CD14-positive monocyte (primary cell): ENCODE measurements at regions not wholly inside any gene's neighbourhood (a gene's known extent, or its start where the extent isn't known, plus 50 kb on each side); places are given as distances from the start of the nearest gene placed in this dataset.
A peak's percentile ranks its signal among the peaks of the same experiment; 100 is the strongest.

Experiments used
- DNase-seq, 3 donors: peaks; one replicate each; pipeline ENCODE4 v3.0.0-alpha.2; 2011 to 2022
- H2AFZ ChIP-seq: 2 replicates; pipeline ENCODE4 v1.6.0; 2012; ENCODE audit warnings: mild to moderate bottlenecking, low read depth, low read length, inconsistent platforms; ENCODE audit not compliant: insufficient read depth, poor library complexity, severe bottlenecking
- H3K27ac ChIP-seq, 2 donors: 1 replicate in 1 of 2; 2 replicates in 1 of 2; pipeline ENCODE4 v1.5.1; 2012 to 2013; ENCODE audit warnings: low read length in 2 of 2, control low read depth in 1 of 2, inconsistent platforms in 1 of 2, low read depth in 1 of 2, mild to moderate bottlenecking in 1 of 2
- H3K27me3 ChIP-seq, 2 donors: one replicate each; pipeline versions ENCODE4 v1.6.0 to v1.6.1; 2011 to 2013; ENCODE audit warnings: low read length in 2 of 2; ENCODE audit not compliant: control insufficient read depth in 2 of 2, insufficient read depth in 2 of 2
- H3K36me3 ChIP-seq, 2 donors: replicated peaks in 1 of 2; 1 replicate in 1 of 2; 2 replicates in 1 of 2; pipeline versions ENCODE4 v1.5.1 to v1.6.1; 2012 to 2013; ENCODE audit warnings: low read length in 2 of 2, control low read depth in 1 of 2, inconsistent platforms in 1 of 2, mild to moderate bottlenecking in 1 of 2; ENCODE audit not compliant: insufficient read depth in 2 of 2, control insufficient read depth in 1 of 2
- H3K4me1 ChIP-seq, 2 donors: 1 replicate in 1 of 2; 2 replicates in 1 of 2; pipeline versions ENCODE4 v1.5.1 to v1.6.1; 2012 to 2013; ENCODE audit warnings: low read length in 2 of 2, control low read depth in 1 of 2, inconsistent platforms in 1 of 2, mild to moderate bottlenecking in 1 of 2, moderate library complexity in 1 of 2; ENCODE audit not compliant: insufficient read depth in 2 of 2, control insufficient read depth in 1 of 2
- H3K4me2 ChIP-seq: replicated peaks from 2 replicates; pipeline ENCODE3; 2012; ENCODE audit warnings: low read length, moderate library complexity, mild to moderate bottlenecking; ENCODE audit not compliant: poor library complexity, severe bottlenecking; ENCODE audit errors: extremely low read depth
- H3K4me3 ChIP-seq, 3 experiments: fragments of 200-600 bp in 1 of 3; sonication (generic) in 1 of 3; replicated peaks in 1 of 3; 1 replicate in 2 of 3; 2 replicates in 1 of 3; pipeline ENCODE4 v1.5.1; 2011 to 2013; ENCODE audit warnings: low read length in 3 of 3, mild to moderate bottlenecking in 3 of 3, control low read depth in 2 of 3, low read depth in 2 of 3, inconsistent platforms in 1 of 3, moderate library complexity in 1 of 3
- H3K79me2 ChIP-seq: 2 replicates; pipeline ENCODE4 v1.6.0; 2012; ENCODE audit warnings: mild to moderate bottlenecking, control low read depth, inconsistent platforms, low read length, moderate library complexity; ENCODE audit not compliant: insufficient read depth
- H3K9ac ChIP-seq: 2 replicates; pipeline ENCODE4 v1.6.0; 2017; ENCODE audit warnings: low read length, mild to moderate bottlenecking; ENCODE audit not compliant: insufficient read depth, poor library complexity, severe bottlenecking
- H3K9me3 ChIP-seq, 2 donors: replicated peaks in 1 of 2; 1 replicate in 1 of 2; 2 replicates in 1 of 2; pipeline versions ENCODE4 v1.5.1 to v1.6.1; 2012 to 2013; ENCODE audit warnings: low read length in 2 of 2, control low read depth in 1 of 2; ENCODE audit not compliant: control insufficient read depth in 1 of 2, insufficient read depth in 1 of 2
- H4K20me1 ChIP-seq: 2 replicates; pipeline ENCODE4 v1.6.0; 2012; ENCODE audit warnings: mild to moderate bottlenecking, low read length, control low read depth, moderate library complexity; ENCODE audit not compliant: insufficient read depth
- H3K27ac Mint-ChIP-seq, 7 donors: one replicate each; pipeline ENCODE4 v1.8.0; 2020; ENCODE audit warnings: mild to moderate bottlenecking in 7 of 7, mixed read lengths in 7 of 7, moderate library complexity in 6 of 7, inconsistent platforms in 2 of 7
- H3K27me3 Mint-ChIP-seq, 3 donors: one replicate each; pipeline ENCODE4 v1.8.0; 2021 to 2022; ENCODE audit warnings: low read depth in 3 of 3, mild to moderate bottlenecking in 3 of 3, mixed read lengths in 3 of 3, moderate library complexity in 3 of 3, inconsistent platforms in 1 of 3
- H3K36me3 Mint-ChIP-seq, 2 donors: one replicate each; pipeline ENCODE4 v1.8.0; 2020; ENCODE audit warnings: mixed read lengths in 2 of 2, inconsistent platforms in 1 of 2, mild to moderate bottlenecking in 1 of 2
- H3K4me1 Mint-ChIP-seq: one replicate; pipeline ENCODE4 v1.8.0; 2020; ENCODE audit warnings: mild to moderate bottlenecking, mixed read lengths
- H3K4me3 Mint-ChIP-seq, 2 donors: one replicate each; pipeline ENCODE4 v1.8.0; 2020; ENCODE audit warnings: mild to moderate bottlenecking in 2 of 2, mixed read lengths in 2 of 2, moderate library complexity in 1 of 2
- H3K9me3 Mint-ChIP-seq, 7 donors: one replicate each; pipeline ENCODE4 v1.8.0; 2020 to 2022; ENCODE audit warnings: mixed read lengths in 7 of 7, mild to moderate bottlenecking in 6 of 7, moderate library complexity in 6 of 7, inconsistent platforms in 2 of 7
- WGBS: methylation state at CpG from one replicate; pipeline ENCODE4 v1.1.5; 2013; ENCODE audit warnings: missing lambda C conversion rate; ENCODE audit not compliant: insufficient coverage; 5-methylcytosine and 5-hydroxymethylcytosine counted together
- intact Hi-C, 2 donors: fragments of 100-400 bp; cut with micrococcal nuclease; formaldehyde crosslinking; loops; one replicate each; pipeline versions ENCODE4 v1.15.0 to v1.15.1; 2023
- TF ChIP-seq, protein P1 (sequence below): fragments of 200-600 bp; IDR thresholded peaks from one replicate; pipeline ENCODE4 v1.8.0; 2022; ENCODE audit warnings: antibody characterized with exemption, mild to moderate bottlenecking

DNA sequence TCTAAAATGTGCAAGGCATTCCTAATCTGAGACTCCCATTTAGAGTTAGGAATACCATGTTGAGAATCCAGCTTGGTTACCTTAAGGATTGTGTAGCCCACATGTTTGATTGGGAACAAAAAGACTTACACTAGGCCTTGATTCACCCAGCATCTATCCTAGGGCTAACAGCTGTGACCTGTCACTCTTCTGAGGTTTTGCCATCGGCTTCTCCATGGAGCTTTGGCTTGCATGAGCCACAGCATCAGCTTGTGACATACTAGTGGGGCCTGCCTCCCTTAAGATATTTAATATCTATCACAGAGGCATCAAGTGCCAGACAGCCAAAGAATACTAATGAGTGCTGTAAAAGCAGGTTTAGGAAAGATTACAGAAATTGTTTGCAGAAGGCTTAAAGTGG is 241.3 kb upstream of the UBE2E3 start:
- Histone ChIP-seq H3K9me3 (no peaks in the 10 kb centered on the region), H3K4me2 (no peak overlapping the region), H3K27me3 (no peaks in the 10 kb centered on the region), H4K20me1 (no peaks in the 10 kb centered on the region), H3K27ac (no peak overlapping the region), H3K36me3 (no peaks in the 10 kb centered on the region), H3K4me3 (no peak overlapping the region), H3K4me1 (no peaks in the 10 kb centered on the region), H2AFZ (no peak overlapping the region), H3K9ac (no peak overlapping the region), H3K79me2 (no peaks in the 10 kb centered on the region)
- H3K4me1 Mint-ChIP-seq = no peaks in the 10 kb centered on the region
- DNase-seq = no peak
- H3K9me3 Mint-ChIP-seq = peaks cover 0 to 3% (median 1%) of the 10 kb centered on the region in 7 donors
- H3K36me3 Mint-ChIP-seq = no peaks in the 10 kb centered on the region
- no CpG with 5 or more reads among the region's 1 CpG for WGBS
- H3K27me3 Mint-ChIP-seq = no peaks in the 10 kb centered on the region
- intact Hi-C loops = no loop called here
- no peak overlapping the region for H3K4me3 Mint-ChIP-seq
- TF ChIP-seq, protein P1, sequence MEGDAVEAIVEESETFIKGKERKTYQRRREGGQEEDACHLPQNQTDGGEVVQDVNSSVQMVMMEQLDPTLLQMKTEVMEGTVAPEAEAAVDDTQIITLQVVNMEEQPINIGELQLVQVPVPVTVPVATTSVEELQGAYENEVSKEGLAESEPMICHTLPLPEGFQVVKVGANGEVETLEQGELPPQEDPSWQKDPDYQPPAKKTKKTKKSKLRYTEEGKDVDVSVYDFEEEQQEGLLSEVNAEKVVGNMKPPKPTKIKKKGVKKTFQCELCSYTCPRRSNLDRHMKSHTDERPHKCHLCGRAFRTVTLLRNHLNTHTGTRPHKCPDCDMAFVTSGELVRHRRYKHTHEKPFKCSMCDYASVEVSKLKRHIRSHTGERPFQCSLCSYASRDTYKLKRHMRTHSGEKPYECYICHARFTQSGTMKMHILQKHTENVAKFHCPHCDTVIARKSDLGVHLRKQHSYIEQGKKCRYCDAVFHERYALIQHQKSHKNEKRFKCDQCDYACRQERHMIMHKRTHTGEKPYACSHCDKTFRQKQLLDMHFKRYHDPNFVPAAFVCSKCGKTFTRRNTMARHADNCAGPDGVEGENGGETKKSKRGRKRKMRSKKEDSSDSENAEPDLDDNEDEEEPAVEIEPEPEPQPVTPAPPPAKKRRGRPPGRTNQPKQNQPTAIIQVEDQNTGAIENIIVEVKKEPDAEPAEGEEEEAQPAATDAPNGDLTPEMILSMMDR = no peak
- no peak overlapping the region for H3K27ac Mint-ChIP-seq

DNA sequence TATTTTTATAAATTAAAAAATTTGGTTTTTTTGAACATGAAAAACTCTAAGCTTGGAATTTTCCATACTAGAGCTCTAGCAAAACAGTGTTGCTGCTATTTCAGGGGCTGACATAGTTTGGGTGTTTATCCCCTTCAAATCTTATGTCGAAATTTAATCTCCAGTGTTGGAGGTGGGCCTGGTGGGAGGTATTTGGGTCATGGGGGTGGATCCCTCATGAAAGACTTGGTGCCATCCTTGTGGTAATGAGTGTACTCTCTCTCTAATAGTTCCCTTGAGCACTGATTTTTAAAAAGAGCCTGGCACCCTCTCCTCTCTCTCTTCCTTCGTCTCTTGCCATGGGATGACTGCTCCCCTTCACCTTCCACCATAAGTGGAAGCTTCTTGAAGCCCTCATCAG is 244.6 kb upstream of the UBE2E3 start:
- TF ChIP-seq, protein P1 = no peak
- Histone ChIP-seq H3K9ac (no peak overlapping the region), H4K20me1 (no peaks in the 10 kb centered on the region), H3K4me1 (no peaks in the 10 kb centered on the region), H3K4me3 (no peak overlapping the region), H3K27me3 (no peaks in the 10 kb centered on the region), H3K79me2 (no peaks in the 10 kb centered on the region), H3K27ac (no peak overlapping the region), H3K4me2 (no peak overlapping the region), H3K9me3 (no peaks in the 10 kb centered on the region), H2AFZ (no peak overlapping the region), H3K36me3 (no peaks in the 10 kb centered on the region)
- H3K27ac Mint-ChIP-seq = peak overlapping the region in 1 of 7 donors; percentile 23
- H3K27me3 Mint-ChIP-seq = no peaks in the 10 kb centered on the region
- no peak for DNase-seq
- H3K4me3 Mint-ChIP-seq = no peak overlapping the region
- H3K9me3 Mint-ChIP-seq = peaks cover 0 to 3% (median 2%) of the 10 kb centered on the region in 7 donors
- no peaks in the 10 kb centered on the region for H3K36me3 Mint-ChIP-seq
- whole genome bisulfite sequencing = 100% methylated on average over 1 of the region's 2 CpGs
- intact Hi-C loops = no loop called here
- H3K4me1 Mint-ChIP-seq = no peaks in the 10 kb centered on the region
